Stomach (tissue), 8 donors: ENCODE measurements at regions not wholly inside any gene's neighbourhood (a gene's known extent, or its start where the extent isn't known, plus 50 kb on each side); places are given as distances from the start of the nearest gene placed in this dataset.

ENCODE experiments used
- DNase-seq, 2 donors: peaks; one replicate each; pipeline versions ENCODE4 v3.0.0 to v3.0.0-alpha.2; 2013 to 2019
- H3K27ac ChIP-seq, 5 donors: fragments of 200-600 bp in 4 of 5; sonication (generic) in 4 of 5; one replicate each; pipeline ENCODE4 v1.5.1; 2013 to 2019; ENCODE audit warnings: mild to moderate bottlenecking in 1 of 5, moderate library complexity in 1 of 5
- H3K27me3 ChIP-seq, 3 donors: fragments of 200-600 bp; sonication (generic); one replicate each; pipeline ENCODE4 v1.5.1; 2017 to 2019; ENCODE audit warnings: mixed run types in 1 of 3
- H3K36me3 ChIP-seq, 4 donors: fragments of 200-600 bp; sonication (generic); 1 replicate in 3 of 4; 2 replicates in 1 of 4; pipeline ENCODE4 v1.5.1; 2016 to 2019
- H3K4me1 ChIP-seq, 4 donors: fragments of 200-600 bp; sonication (generic); one replicate each; pipeline ENCODE4 v1.5.1; 2016 to 2019
- H3K4me3 ChIP-seq, 4 donors: fragments of 200-600 bp; sonication (generic) in 3 of 4; one replicate each; pipeline ENCODE4 v1.5.1; 2016 to 2019; ENCODE audit warnings: mild to moderate bottlenecking in 1 of 4
- H3K9me3 ChIP-seq, 4 donors: fragments of 200-600 bp; sonication (generic); one replicate each; pipeline ENCODE4 v1.5.1; 2016 to 2019
- CTCF ChIP-seq, 7 experiments: fragments of 450-650 bp in 4 of 7; fragments of 200-600 bp in 3 of 7; sonication (generic) in 3 of 7; IDR thresholded peaks; one replicate each; pipeline ENCODE4 v1.5.1; 2016 to 2019; ENCODE audit warnings: antibody characterized with exemption in 7 of 7, control low read depth in 2 of 7, mild to moderate bottlenecking in 1 of 7
- EP300 ChIP-seq: sonication (generic); formaldehyde crosslinking; IDR thresholded peaks from one replicate; pipeline ENCODE4 v1.6.1; 2017; ENCODE audit warnings: antibody characterized with exemption
- POLR2A ChIP-seq, 4 donors: fragments of 450-650 bp; IDR thresholded peaks; one replicate each; pipeline ENCODE4 v1.6.1; 2016; ENCODE audit warnings: antibody characterized with exemption in 4 of 4, control low read depth in 2 of 4, mild to moderate bottlenecking in 1 of 4, moderate library complexity in 1 of 4
- POLR2AphosphoS5 ChIP-seq, 3 donors: sonication (generic); formaldehyde crosslinking; IDR thresholded peaks; one replicate each; pipeline ENCODE4 v1.6.1; 2016; ENCODE audit warnings: antibody characterized with exemption in 3 of 3
- WGBS, 5 donors: extraction: QIAGEN DNeasy Blood & Tissue Kit in 3 of 5; methylation state at CpG; one replicate each; pipeline versions ENCODE4 v1.1.5 to v1.1.7; 2013 to 2018; 5-methylcytosine and 5-hydroxymethylcytosine counted together
- intact Hi-C: fragments of 100-400 bp; cut with DNase I; formaldehyde crosslinking; loops from one replicate; pipeline ENCODE4 v1.15.1; 2023; ENCODE audit warnings: low total_unique reads
- donor health status: healthy with polysubstance abuse.
- donor health status: Bipolar disorder and iron deficiency.
- donor health status: healthy.

GRCh38 chr15:25091421-25092158, 136.8 kb downstream of the SNRPN start:
- no peak overlapping the region for H3K27ac ChIP-seq
- DNase-seq: no peak
- H3K36me3 ChIP-seq: peaks cover 74 to 100% (median 100%) of the 10 kb centered on the region in 4 donors
- intact Hi-C loops: no loop called here
- no peaks in the 10 kb centered on the region for H3K4me1 ChIP-seq
- 81 to 88% (median 87%) methylated on average over 12 of the region's 12 CpGs for WGBS, 5 donors
- H3K9me3 ChIP-seq: peaks cover 57 to 100% (median 98%) of the 10 kb centered on the region in 4 donors
- no peak for TF ChIP-seq POLR2A (IDR thresholded peaks at IDR 0.05)
- TF ChIP-seq EP300: no peak
- no peak for TF ChIP-seq CTCF (IDR thresholded peaks at IDR 0.05)
- no peak for TF ChIP-seq POLR2AphosphoS5 (IDR thresholded peaks at IDR 0.05)
- H3K4me3 ChIP-seq: no peak overlapping the region
- H3K27me3 ChIP-seq: no peaks in the 10 kb centered on the region

DNA sequence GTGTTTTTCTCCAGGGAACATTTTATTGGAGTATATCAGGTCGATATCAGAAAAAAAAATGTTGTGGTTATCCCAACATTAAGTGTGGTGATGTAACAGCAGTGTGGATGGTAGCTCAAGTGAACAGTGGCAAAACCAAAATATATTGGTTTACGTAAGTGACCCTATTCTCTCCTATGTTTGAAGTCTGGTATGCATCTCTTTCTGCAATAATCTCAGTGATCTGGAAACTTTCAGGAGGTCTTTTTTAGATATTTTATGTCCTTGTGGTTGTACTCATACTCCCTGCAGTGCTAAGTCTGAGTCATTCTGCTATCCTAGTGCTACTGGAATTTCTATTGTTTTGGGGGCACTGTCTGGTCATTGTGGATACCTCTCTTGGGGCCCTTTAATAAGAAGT, 137.9 kb downstream of the SNRPN start:
- H3K36me3 ChIP-seq: peaks cover 70 to 100% (median 100%) of the 10 kb centered on the region in 4 donors
- H3K9me3 ChIP-seq: peaks cover 49 to 100% (median 98%) of the 10 kb centered on the region in 4 donors
- H3K4me3 ChIP-seq: no peak overlapping the region
- H3K27me3 ChIP-seq: no peaks in the 10 kb centered on the region
- no peaks in the 10 kb centered on the region for H3K4me1 ChIP-seq
- H3K27ac ChIP-seq: no peak overlapping the region
- TF ChIP-seq CTCF (IDR thresholded peaks at IDR 0.05) (no peak), EP300 (no peak), POLR2A (IDR thresholded peaks at IDR 0.05) (no peak), POLR2AphosphoS5 (IDR thresholded peaks at IDR 0.05) (no peak)
- WGBS, 5 donors: 75 to 87% (median 81%) methylated on average over 2 of the region's 2 CpGs
- intact Hi-C loops: no loop called here
- DNase-seq: no peak

GRCh38 chr15:25093455-25094029, 138.8 kb downstream of the SNRPN start:
- no peak overlapping the region for H3K27ac ChIP-seq
- no peaks in the 10 kb centered on the region for H3K4me1 ChIP-seq
- TF ChIP-seq CTCF (IDR thresholded peaks at IDR 0.05): no peak
- TF ChIP-seq POLR2A (IDR thresholded peaks at IDR 0.05): no peak
- TF ChIP-seq EP300: no peak
- no peak for TF ChIP-seq POLR2AphosphoS5 (IDR thresholded peaks at IDR 0.05)
- no peak overlapping the region for H3K4me3 ChIP-seq
- 83 to 87% (median 84%) methylated on average over 4 of the region's 4 CpGs for WGBS, 5 donors
- intact Hi-C loops: no loop called here
- peaks cover 49 to 100% (median 97%) of the 10 kb centered on the region in 4 donors for H3K9me3 ChIP-seq
- no peak for DNase-seq
- H3K36me3 ChIP-seq: peaks cover 66 to 100% (median 100%) of the 10 kb centered on the region in 4 donors
- H3K27me3 ChIP-seq: no peaks in the 10 kb centered on the region

- Histone ChIP-seq H3K27me3 (no peaks in the 10 kb centered on the region), H3K27ac (no peak overlapping the region), H3K9me3 (peaks cover 50 to 100% (median 96%) of the 10 kb centered on the region in 4 donors), H3K36me3 (peaks cover 64 to 100% (median 100%) of the 10 kb centered on the region in 4 donors), H3K4me3 (no peak overlapping the region), H3K4me1 (no peaks in the 10 kb centered on the region)
- intact Hi-C loops: no loop called here
- 85 to 94% (median 91%) methylated on average over 5 of the region's 5 CpGs for WGBS, 5 donors
- no peak for TF ChIP-seq EP300
- no peak for TF ChIP-seq CTCF (IDR thresholded peaks at IDR 0.05)
- no peak for TF ChIP-seq POLR2A (IDR thresholded peaks at IDR 0.05)
- no peak for TF ChIP-seq POLR2AphosphoS5 (IDR thresholded peaks at IDR 0.05)
- no peak for DNase-seq
Observed at GRCh38 chr15:25094066-25094465, 139.3 kb downstream of the SNRPN start.
